K562 (cell line): ENCODE measurements at regions not wholly inside any gene's neighbourhood (a gene's known extent, or its start where the extent isn't known, plus 50 kb on each side); places are given as distances from the start of the nearest gene placed in this dataset.

Source experiments
- ARNT ChIP-seq, 2 experiments: fragments of 450-650 bp; IDR thresholded peaks; 2 replicates each; pipeline ENCODE4 v1.6.1; 2016; ENCODE audit warnings: mild to moderate bottlenecking in 1 of 2
- CREB1 ChIP-seq, 2 experiments: sonication (generic) in 1 of 2; formaldehyde crosslinking in 1 of 2; IDR thresholded peaks; 2 replicates each; pipeline versions ENCODE4 v1.6.1 to v1.8.0; 2012 to 2022; ENCODE audit warnings: inconsistent platforms in 1 of 2, mild to moderate bottlenecking in 1 of 2, missing genetic modification reagents in 1 of 2, moderate library complexity in 1 of 2
- ELK1 ChIP-seq: sonication (generic); formaldehyde crosslinking; IDR thresholded peaks from 2 replicates; pipeline ENCODE4 v1.8.1; 2022; ENCODE audit warnings: missing genetic modification reagents
- EP300 ChIP-seq: IDR thresholded peaks from 2 replicates; pipeline ENCODE4 v1.6.1; 2012; ENCODE audit warnings: low read length, improper control_type of control experiment
- HDAC1 ChIP-seq, 2 experiments: fragments of 450-650 bp; IDR thresholded peaks; 2 replicates each; pipeline ENCODE4 v1.6.1; 2016 to 2017; ENCODE audit warnings: inconsistent platforms in 1 of 2, mild to moderate bottlenecking in 1 of 2, moderate library complexity in 1 of 2
- HINFP ChIP-seq: fragments of 450-650 bp; conservative IDR thresholded peaks from 2 replicates; pipeline ENCODE4 v1.6.1; 2016; ENCODE audit warnings: missing genetic modification characterization, low read depth, mild to moderate bottlenecking, control low read depth, missing compliant biosample characterization
- JUND ChIP-seq, 2 experiments: IDR thresholded peaks; 2 replicates in 1 of 2; 3 replicates in 1 of 2; pipeline ENCODE4 v1.6.1; 2011; ENCODE audit warnings: borderline replicate concordance in 2 of 2, low read depth in 2 of 2, low read length in 2 of 2, improper control_type of control experiment in 1 of 2, missing biosample characterization in 1 of 2, missing genetic modification characterization in 1 of 2, missing genetic modification reagents in 1 of 2
- POLR2A ChIP-seq: fragments of 450-650 bp; conservative IDR thresholded peaks from 2 replicates; pipeline ENCODE4 v1.6.1; 2016
- PREB ChIP-seq: sonication (generic); formaldehyde crosslinking; IDR thresholded peaks from 2 replicates; pipeline ENCODE4 v1.8.1; 2023; ENCODE audit warnings: mild to moderate bottlenecking, missing genetic modification reagents
- RBBP5 ChIP-seq: fragments of 200-600 bp; sonication (generic); IDR thresholded peaks from 2 replicates; pipeline ENCODE4 v1.6.1; 2012; ENCODE audit warnings: borderline replicate concordance, mild to moderate bottlenecking, low read length, control low read depth, inconsistent platforms; ENCODE audit not compliant: insufficient read depth, poor library complexity, severe bottlenecking
- REST ChIP-seq, 2 experiments: fragments of 450-650 bp; formaldehyde crosslinking in 1 of 2; IDR thresholded peaks; 2 replicates each; pipeline versions ENCODE4 v1.4.0 to v1.6.1; 2014 to 2020; ENCODE audit warnings: mild to moderate bottlenecking in 2 of 2, borderline replicate concordance in 1 of 2, low read depth in 1 of 2
- ZNF277 ChIP-seq: fragments of 250-450 bp; sonication (Bioruptor Pico); IDR thresholded peaks from 2 replicates; pipeline ENCODE4 v1.8.0; 2022; ENCODE audit warnings: inconsistent platforms, mild to moderate bottlenecking, moderate library complexity, borderline replicate concordance
- TF ChIP-seq, protein P1 (sequence below), 3 experiments: IDR thresholded peaks in 2 of 3; conservative IDR thresholded peaks in 1 of 3; 2 replicates each; pipeline ENCODE4 v1.5.1; 2011 to 2012; ENCODE audit warnings: low read length in 3 of 3, mild to moderate bottlenecking in 3 of 3, control low read depth in 2 of 3, improper control_type of control experiment in 1 of 3, inconsistent platforms in 1 of 3, low read depth in 1 of 3, mixed read lengths in 1 of 3, moderate library complexity in 1 of 3; ENCODE audit not compliant: insufficient read depth in 2 of 3
- TF ChIP-seq, protein P2 (sequence below): fragments of 250-450 bp; sonication (Bioruptor Pico); IDR thresholded peaks from 2 replicates; pipeline ENCODE4 v1.4.0; 2020; ENCODE audit warnings: borderline replicate concordance

DNA sequence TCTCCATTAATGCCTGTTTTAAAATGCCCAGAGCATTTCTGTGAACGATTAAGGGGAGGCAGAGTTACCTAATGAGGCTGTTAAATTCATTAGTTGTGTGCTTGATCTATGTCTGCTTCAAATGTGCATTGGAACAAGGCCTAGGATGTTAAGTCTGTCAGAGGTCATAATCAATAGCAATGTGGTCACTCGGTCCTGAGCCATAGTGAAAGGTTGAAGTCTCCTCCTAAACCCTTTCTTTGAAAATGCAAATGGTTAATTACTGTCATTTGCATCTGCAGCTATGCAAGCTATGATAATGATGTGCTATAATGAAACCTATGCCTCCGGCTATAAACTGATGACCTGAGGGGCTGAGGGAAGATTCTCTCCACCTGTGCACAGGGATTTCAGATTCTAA is 114.2 kb upstream of the NR5A2 start:
- TF ChIP-seq, protein P1, sequence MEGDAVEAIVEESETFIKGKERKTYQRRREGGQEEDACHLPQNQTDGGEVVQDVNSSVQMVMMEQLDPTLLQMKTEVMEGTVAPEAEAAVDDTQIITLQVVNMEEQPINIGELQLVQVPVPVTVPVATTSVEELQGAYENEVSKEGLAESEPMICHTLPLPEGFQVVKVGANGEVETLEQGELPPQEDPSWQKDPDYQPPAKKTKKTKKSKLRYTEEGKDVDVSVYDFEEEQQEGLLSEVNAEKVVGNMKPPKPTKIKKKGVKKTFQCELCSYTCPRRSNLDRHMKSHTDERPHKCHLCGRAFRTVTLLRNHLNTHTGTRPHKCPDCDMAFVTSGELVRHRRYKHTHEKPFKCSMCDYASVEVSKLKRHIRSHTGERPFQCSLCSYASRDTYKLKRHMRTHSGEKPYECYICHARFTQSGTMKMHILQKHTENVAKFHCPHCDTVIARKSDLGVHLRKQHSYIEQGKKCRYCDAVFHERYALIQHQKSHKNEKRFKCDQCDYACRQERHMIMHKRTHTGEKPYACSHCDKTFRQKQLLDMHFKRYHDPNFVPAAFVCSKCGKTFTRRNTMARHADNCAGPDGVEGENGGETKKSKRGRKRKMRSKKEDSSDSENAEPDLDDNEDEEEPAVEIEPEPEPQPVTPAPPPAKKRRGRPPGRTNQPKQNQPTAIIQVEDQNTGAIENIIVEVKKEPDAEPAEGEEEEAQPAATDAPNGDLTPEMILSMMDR (IDR thresholded peaks at IDR 0.05 in 2 of 3, conservative IDR thresholded peaks at IDR 0.05 in 1 of 3; ENCODE audit: insufficient read depth in 2 of 3, low read depth in 1 of 3, low read length in 3 of 3), result no peak
- TF ChIP-seq, protein P2, sequence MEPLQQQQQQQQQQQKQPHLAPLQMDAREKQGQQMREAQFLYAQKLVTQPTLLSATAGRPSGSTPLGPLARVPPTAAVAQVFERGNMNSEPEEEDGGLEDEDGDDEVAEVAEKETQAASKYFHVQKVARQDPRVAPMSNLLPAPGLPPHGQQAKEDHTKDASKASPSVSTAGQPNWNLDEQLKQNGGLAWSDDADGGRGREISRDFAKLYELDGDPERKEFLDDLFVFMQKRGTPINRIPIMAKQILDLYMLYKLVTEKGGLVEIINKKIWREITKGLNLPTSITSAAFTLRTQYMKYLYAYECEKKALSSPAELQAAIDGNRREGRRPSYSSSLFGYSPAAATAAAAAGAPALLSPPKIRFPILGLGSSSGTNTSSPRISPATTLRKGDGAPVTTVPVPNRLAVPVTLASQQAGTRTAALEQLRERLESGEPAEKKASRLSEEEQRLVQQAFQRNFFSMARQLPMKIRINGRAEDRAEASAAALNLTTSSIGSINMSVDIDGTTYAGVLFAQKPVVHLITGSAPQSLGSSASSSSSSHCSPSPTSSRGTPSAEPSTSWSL (CRISPR knock-in tag), result no peak
- no peak for TF ChIP-seq RBBP5
- no peak for TF ChIP-seq POLR2A
- no peak for TF ChIP-seq JUND (IDR thresholded peaks at IDR 0.05; ENCODE audit: borderline replicate concordance, low read depth, low read length)
- no peak for TF ChIP-seq JUND (tag; IDR thresholded peaks at IDR 0.05; ENCODE audit: borderline replicate concordance, low read depth, low read length)
- TF ChIP-seq PREB, result no peak
- TF ChIP-seq REST (IDR thresholded peaks at IDR 0.05; ENCODE audit: borderline replicate concordance), result no peak
- no peak for TF ChIP-seq REST (CRISPR knock-in tag; IDR thresholded peaks at IDR 0.05; ENCODE audit: low read depth)
- no peak for TF ChIP-seq ARNT (IDR thresholded peaks at IDR 0.05)
- no peak for TF ChIP-seq ZNF277 (CRISPR knock-in tag)
- no peak for TF ChIP-seq EP300
- TF ChIP-seq CREB1 (IDR thresholded peaks at IDR 0.05), result no peak
- TF ChIP-seq CREB1 (CRISPR knock-in tag; IDR thresholded peaks at IDR 0.05), result no peak
- TF ChIP-seq HINFP (tag), result no peak
- TF ChIP-seq ELK1 (CRISPR knock-in tag), result no peak
- no peak for TF ChIP-seq HDAC1 (IDR thresholded peaks at IDR 0.05)
